ENCODE measurements at regions not wholly inside any gene's neighbourhood (a gene's known extent, or its start where the extent isn't known, plus 50 kb on each side); places are given as distances from the start of the nearest gene placed in this dataset.

- no peak for TF ChIP-seq TAF1 (IDR thresholded peaks at IDR 0.05; ENCODE audit: borderline replicate concordance, insufficient read depth, low read length)
- TF ChIP-seq REST (IDR thresholded peaks at IDR 0.05; ENCODE audit: insufficient read depth in 1 of 2, low read depth in 2 of 2, low read length in 2 of 2): no peak
- TF ChIP-seq POLR2AphosphoS5 (IDR thresholded peaks at IDR 0.05; ENCODE audit: low read depth, low read length): no peak
These were observed 102.2 kb downstream of the TUSC7 start for GRCh38 chr3:116811754-116812153.

Measured in PFSK-1 (cell line).